H1 (cell line): ENCODE measurements at regions not wholly inside any gene's neighbourhood (a gene's known extent, or its start where the extent isn't known, plus 50 kb on each side); places are given as distances from the start of the nearest gene placed in this dataset.

Experiments
- CTCF ChIA-PET: fragments of 300-600 bp; sonication (Branson Sonifier 250); formaldehyde crosslinking; loops from one replicate; lab custom pipeline; 2021; ENCODE audit not compliant: partially characterized antibody; lab: Charles Lee
- POLR2A ChIA-PET: fragments of 300-600 bp; sonication (Branson Sonifier 250); formaldehyde crosslinking; loops from one replicate; lab custom pipeline; 2021; ENCODE audit warnings: inconsistent platforms; ENCODE audit not compliant: partially characterized antibody; lab: Charles Lee
- DNase-seq, 2 experiments: peaks; one replicate each; pipeline versions ENCODE4 v3.0.0 to v3.0.0-alpha.2; 2010 to 2022; ENCODE audit warnings: low spot score in 2 of 2, low read depth in 1 of 2, mixed read lengths in 1 of 2
- FAIRE-seq: peaks from 2 replicates; lab custom pipeline; 2011; peaks lifted over from hg19 to GRCh38; lab: Jason Lieb, UNC
- H2AFZ ChIP-seq: 2 replicates; pipeline ENCODE4 v1.8.1; 2012; ENCODE audit warnings: low read length, inconsistent platforms
- H2AK5ac ChIP-seq: 2 replicates; pipeline ENCODE4 v1.6.1; 2013; ENCODE audit warnings: low read depth, low read length
- H2BK120ac ChIP-seq: replicated peaks from 2 replicates; pipeline ENCODE3; 2013; ENCODE audit warnings: low read depth, low read length, inconsistent platforms
- H2BK12ac ChIP-seq: 2 replicates; pipeline ENCODE4 v1.6.1; 2013; ENCODE audit warnings: low read depth, low read length
- H2BK15ac ChIP-seq: 2 replicates; pipeline ENCODE4 v1.6.1; 2013; ENCODE audit warnings: low read length
- H2BK20ac ChIP-seq: 2 replicates; pipeline ENCODE4 v1.6.1; 2013; ENCODE audit warnings: low read length
- H2BK5ac ChIP-seq: 2 replicates; pipeline ENCODE4 v1.6.1; 2013; ENCODE audit warnings: low read depth, low read length
- H3K14ac ChIP-seq: 2 replicates; pipeline ENCODE4 v1.6.1; 2013; ENCODE audit warnings: inconsistent platforms; ENCODE audit not compliant: insufficient read length
- H3K18ac ChIP-seq: 2 replicates; pipeline ENCODE4 v1.6.1; 2013; ENCODE audit warnings: low read length; ENCODE audit errors: extremely low read depth
- H3K23ac ChIP-seq: 2 replicates; pipeline ENCODE4 v1.6.1; 2013; ENCODE audit warnings: inconsistent platforms; ENCODE audit not compliant: insufficient read length
- H3K23me2 ChIP-seq: 2 replicates; pipeline ENCODE4 v1.6.1; 2013; ENCODE audit warnings: low read depth, low read length
- H3K27ac ChIP-seq: 2 replicates; pipeline ENCODE4 v1.6.1; 2011; ENCODE audit warnings: low read depth, low read length, inconsistent platforms
- H3K27me3 ChIP-seq, 4 experiments: replicated peaks in 1 of 4; 1 replicate in 1 of 4; 2 replicates in 3 of 4; pipeline versions ENCODE4 v1.6.1 to v1.8.1; 2011 to 2013; ENCODE audit warnings: low read length in 3 of 4, mild to moderate bottlenecking in 3 of 4, inconsistent platforms in 2 of 4, mixed read lengths in 2 of 4, moderate library complexity in 1 of 4; ENCODE audit not compliant: control insufficient read depth in 3 of 4, insufficient read depth in 3 of 4; ENCODE audit errors: extremely low read depth in 1 of 4
- H3K36me3 ChIP-seq, 4 experiments: 2 replicates each; pipeline versions ENCODE4 v1.6.1 to v1.8.1; 2011 to 2013; ENCODE audit warnings: mild to moderate bottlenecking in 4 of 4, low read length in 3 of 4, moderate library complexity in 2 of 4, control low read depth in 1 of 4, inconsistent platforms in 1 of 4; ENCODE audit not compliant: insufficient read depth in 4 of 4, control insufficient read depth in 2 of 4
- H3K4ac ChIP-seq: replicated peaks from 2 replicates; pipeline ENCODE3; 2013; ENCODE audit warnings: low read length, low read depth, mixed read lengths, inconsistent platforms; ENCODE audit not compliant: insufficient read length
- H3K4me1 ChIP-seq, 4 experiments: replicated peaks in 1 of 4; 1 replicate in 1 of 4; 2 replicates in 3 of 4; pipeline versions ENCODE4 v1.6.1 to v1.8.1; 2011 to 2013; ENCODE audit warnings: low read length in 3 of 4, inconsistent platforms in 2 of 4, mixed read lengths in 1 of 4; ENCODE audit not compliant: insufficient read depth in 4 of 4, control insufficient read depth in 3 of 4
- H3K4me2 ChIP-seq, 2 experiments: 2 replicates each; pipeline versions ENCODE4 v1.6.1 to v1.8.1; 2011 to 2013; ENCODE audit warnings: low read depth in 2 of 2, low read length in 2 of 2, control low read depth in 1 of 2, inconsistent platforms in 1 of 2, mild to moderate bottlenecking in 1 of 2; ENCODE audit not compliant: insufficient read depth in 1 of 2
- H3K4me3 ChIP-seq, 4 experiments: fragments of 200-600, 300-600 bp in 1 of 4; sonication (generic), shearing (Covaris generic), sonication (Bioruptor Twin) in 1 of 4; 2 replicates each; pipeline versions ENCODE4 v1.5.1 to v1.8.1; 2011 to 2016; ENCODE audit warnings: low read length in 4 of 4, low read depth in 3 of 4, control low read depth in 2 of 4, inconsistent platforms in 2 of 4, mild to moderate bottlenecking in 2 of 4, mixed read lengths in 1 of 4, moderate library complexity in 1 of 4; ENCODE audit not compliant: insufficient read depth in 2 of 4; ENCODE audit errors: extremely low read depth in 1 of 4
- H3K56ac ChIP-seq: replicated peaks from 2 replicates; pipeline ENCODE3; 2013; ENCODE audit warnings: low read depth, mild to moderate bottlenecking, mixed read lengths, low read length, inconsistent platforms; ENCODE audit not compliant: insufficient read length
- H3K79me1 ChIP-seq: 2 replicates; pipeline ENCODE4 v1.6.1; 2013; ENCODE audit warnings: low read depth, low read length, control low read depth
- H3K79me2 ChIP-seq, 2 experiments: 2 replicates each; pipeline versions ENCODE4 v1.6.1 to v1.8.1; 2012 to 2013; ENCODE audit warnings: low read length in 2 of 2, mild to moderate bottlenecking in 2 of 2, inconsistent platforms in 1 of 2; ENCODE audit not compliant: insufficient read depth in 2 of 2, control insufficient read depth in 1 of 2
- H3K9ac ChIP-seq, 4 experiments: replicated peaks in 1 of 4; 1 replicate in 1 of 4; 2 replicates in 3 of 4; pipeline versions ENCODE4 v1.6.1 to v1.8.1; 2011 to 2013; ENCODE audit warnings: low read depth in 3 of 4, low read length in 3 of 4, control low read depth in 2 of 4, mild to moderate bottlenecking in 2 of 4, moderate library complexity in 2 of 4, inconsistent platforms in 1 of 4; ENCODE audit errors: extremely low read depth in 1 of 4
- H3K9me3 ChIP-seq, 2 experiments: 2 replicates each; pipeline versions ENCODE4 v1.6.1 to v1.8.1; 2012 to 2013; ENCODE audit warnings: mild to moderate bottlenecking in 2 of 2, moderate library complexity in 2 of 2, control low read depth in 1 of 2, inconsistent platforms in 1 of 2, low read depth in 1 of 2, low read length in 1 of 2, mixed read lengths in 1 of 2; ENCODE audit not compliant: insufficient read depth in 2 of 2
- H4K20me1 ChIP-seq, 2 experiments: replicated peaks in 1 of 2; 2 replicates each; pipeline versions ENCODE3 to v1.8.1; 2011 to 2013; ENCODE audit warnings: inconsistent platforms in 2 of 2, low read length in 2 of 2, mild to moderate bottlenecking in 1 of 2; ENCODE audit not compliant: insufficient read depth in 2 of 2, control insufficient read depth in 1 of 2
- H4K5ac ChIP-seq: 2 replicates; pipeline ENCODE4 v1.6.1; 2013; ENCODE audit warnings: low read length, low read depth, mixed read lengths, inconsistent platforms; ENCODE audit not compliant: insufficient read length
- H4K8ac ChIP-seq: 2 replicates; pipeline ENCODE4 v1.8.0; 2013; ENCODE audit warnings: mild to moderate bottlenecking, moderate library complexity, low read length, inconsistent platforms; ENCODE audit not compliant: insufficient read depth; ENCODE audit errors: extremely low read depth
- H4K91ac ChIP-seq: replicated peaks from 2 replicates; pipeline ENCODE3; 2013; ENCODE audit warnings: low read length, mixed read lengths, inconsistent platforms; ENCODE audit not compliant: insufficient read length
- BRCA1 ChIP-seq: IDR thresholded peaks from 2 replicates; pipeline ENCODE4 v1.6.1; 2012; ENCODE audit warnings: low read depth, low read length, improper control_type of control experiment
- HDAC6 ChIP-seq: IDR thresholded peaks from one replicate; pipeline ENCODE4 v1.7.1; 2012; ENCODE audit warnings: low read depth, mild to moderate bottlenecking, inconsistent platforms, low read length, moderate library complexity
- WGBS, 2 experiments: shearing (Covaris generic) in 1 of 2; methylation state at CpG; one replicate each; pipeline versions ENCODE4 v1.1.6 to v1.1.7; 2013 to 2015; ENCODE audit warnings: low lambda C conversion rate in 2 of 2, mixed read lengths in 2 of 2, inconsistent platforms in 1 of 2, low coverage in 1 of 2, missing lambda C conversion rate in 1 of 2; ENCODE audit not compliant: insufficient replicate concordance in 2 of 2, insufficient coverage in 1 of 2, insufficient read length in 1 of 2; ENCODE audit errors: extremely low coverage in 1 of 2, missing lambda C conversion rate in 1 of 2; 5-methylcytosine and 5-hydroxymethylcytosine counted together

DNA sequence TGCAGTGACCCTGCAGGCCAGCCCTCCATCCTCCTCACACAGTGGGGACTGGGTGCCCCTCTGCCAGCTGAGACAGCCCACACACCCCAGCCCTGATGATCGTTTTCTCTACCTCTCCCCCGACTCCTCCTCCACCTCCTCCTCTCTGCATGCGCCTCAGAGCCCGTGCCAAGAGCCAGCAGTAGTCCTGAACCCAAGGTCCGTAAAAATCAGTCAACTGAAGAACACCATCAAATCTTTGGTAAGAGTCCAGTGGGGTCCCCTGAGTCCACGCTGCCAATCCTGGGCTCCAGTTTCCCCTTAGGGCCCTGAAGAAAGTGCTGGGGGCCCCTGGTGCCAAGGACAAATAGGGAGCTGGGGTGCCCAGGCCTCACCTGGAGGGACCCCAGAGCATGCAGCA lies 109.3 kb upstream of the FAN1 start:
- Histone ChIP-seq H3K23ac (no peak overlapping the region), H2AFZ (no peak overlapping the region), H2BK20ac (no peak overlapping the region), H2BK5ac (no peak overlapping the region), H4K5ac (no peak overlapping the region), H3K4me1 (no peaks in the 10 kb centered on the region), H3K27ac (no peak overlapping the region), H3K4ac (no peak overlapping the region), H3K79me1 (no peaks in the 10 kb centered on the region), H2AK5ac (no peak overlapping the region), H3K9me3 (no peaks in the 10 kb centered on the region), H3K9ac (no peak overlapping the region), H4K91ac (no peak overlapping the region), H3K18ac (no peak overlapping the region), H3K79me2 (no peaks in the 10 kb centered on the region), H3K4me3 (no peak overlapping the region), H3K56ac (no peak overlapping the region), H4K20me1 (no peaks in the 10 kb centered on the region), H2BK120ac (no peak overlapping the region), H3K4me2 (no peak overlapping the region), H2BK12ac (no peak overlapping the region), H4K8ac (no peak overlapping the region; the same call in 1 of the 2 replicates), H3K14ac (no peak overlapping the region), H3K27me3 (no peaks in the 10 kb centered on the region), H3K23me2 (no peaks in the 10 kb centered on the region), H2BK15ac (no peak overlapping the region), H3K36me3 (no peaks in the 10 kb centered on the region)
- DNase-seq, result no peak
- POLR2A ChIA-PET, result no interaction called here
- 85% methylated on average over 5 of the region's 6 CpGs; no CpG with 5 or more reads in 1 of the 2 experiments for WGBS, 2 experiments
- CTCF ChIA-PET, result interaction anchor here (1.6 kb wide), 1 partner anchor 187 kb away, joined by 3 read pairs; no protein-coding TSS in a partner anchor
- no peak for FAIRE-seq
- TF ChIP-seq HDAC6 (no peak), BRCA1 (no peak)
